Fibroblast of skin of left biceps (primary cell): ENCODE measurements at regions not wholly inside any gene's neighbourhood (a gene's known extent, or its start where the extent isn't known, plus 50 kb on each side); places are given as distances from the start of the nearest gene placed in this dataset.

Source experiments
- DNase-seq, 2 experiments: peaks; one replicate each; pipeline ENCODE4 v3.0.0-alpha.2; 2013; ENCODE audit warnings: low read depth in 2 of 2

DNA sequence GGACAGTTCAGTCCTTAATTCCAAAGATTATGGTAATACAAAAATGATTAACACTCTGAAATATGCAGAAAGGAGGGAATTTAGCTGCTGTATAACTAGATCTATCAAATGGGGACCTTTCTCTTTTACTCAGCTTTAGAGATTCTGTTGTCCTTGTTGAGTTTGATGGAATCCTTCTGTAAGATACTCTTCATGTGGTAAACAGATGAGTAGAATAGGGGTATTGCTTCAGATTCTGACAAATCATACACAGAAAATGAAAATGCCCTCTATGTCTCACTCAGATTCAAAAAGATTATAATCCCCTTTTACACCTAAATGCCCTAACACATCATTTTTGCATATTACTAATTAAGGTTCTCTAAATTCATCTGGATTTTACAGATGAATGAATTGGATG, 50.7 kb downstream of the ARHGAP35 start:
- DNase-seq = no peak

DNA sequence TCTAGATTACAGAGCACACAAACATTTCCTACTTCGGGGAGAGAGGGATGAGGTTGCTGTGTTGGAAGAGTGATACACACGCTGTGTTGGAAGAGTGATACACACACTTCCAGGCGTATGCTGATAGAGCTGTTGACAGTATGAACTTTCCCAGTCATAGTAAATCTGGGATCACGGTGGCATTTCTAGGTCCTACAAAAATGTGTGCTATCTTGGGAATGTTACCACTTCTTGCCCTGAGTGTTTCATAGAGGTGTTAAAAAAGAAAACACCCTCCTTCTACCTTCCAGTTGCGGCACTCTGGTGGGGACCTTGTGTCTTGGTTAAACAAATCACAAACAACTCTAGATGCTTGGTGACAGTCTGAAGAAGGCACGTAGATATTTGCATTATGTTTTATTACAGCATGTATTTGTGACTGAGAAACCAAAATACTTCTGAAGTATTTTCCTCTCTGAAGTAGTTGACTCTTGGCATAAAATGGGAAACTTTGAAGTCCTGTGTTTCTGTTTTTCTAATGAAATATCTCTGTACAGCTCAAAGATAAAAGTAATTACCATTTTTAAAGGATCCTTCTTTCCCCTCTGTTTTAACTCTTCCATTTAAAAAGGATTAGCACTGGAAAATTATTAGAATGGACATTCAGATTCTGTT, 52.5 kb downstream of the ARHGAP35 start:
- DNase-seq = no peak

DNA sequence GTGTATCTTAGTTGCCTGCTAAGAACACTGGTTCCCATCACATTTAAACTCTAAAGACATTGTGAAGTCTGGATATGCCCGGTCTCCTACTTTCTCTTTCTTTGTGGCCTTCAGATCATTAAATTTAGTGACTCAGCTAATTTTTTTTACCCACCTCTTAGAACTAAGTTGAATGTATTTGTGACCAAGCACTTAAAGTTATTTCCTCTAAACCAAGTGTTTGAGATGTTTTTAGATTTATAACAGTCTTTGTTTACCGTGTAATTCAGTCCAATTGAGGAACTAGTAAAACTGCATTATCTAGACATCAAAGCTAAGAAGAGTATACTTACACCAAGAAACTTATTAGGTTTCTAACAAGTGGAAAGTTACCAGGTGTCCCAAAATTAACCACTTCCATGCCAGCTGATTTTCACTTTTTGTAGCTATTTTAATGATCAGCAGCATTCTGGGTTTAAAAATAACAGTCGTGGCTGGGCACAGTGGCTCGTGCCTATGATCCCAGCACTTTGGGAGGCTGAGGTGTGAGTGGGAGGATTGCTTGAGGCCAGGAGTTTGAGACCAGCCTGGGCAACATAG, 53.1 kb downstream of the ARHGAP35 start:
- no peak for DNase-seq

DNA sequence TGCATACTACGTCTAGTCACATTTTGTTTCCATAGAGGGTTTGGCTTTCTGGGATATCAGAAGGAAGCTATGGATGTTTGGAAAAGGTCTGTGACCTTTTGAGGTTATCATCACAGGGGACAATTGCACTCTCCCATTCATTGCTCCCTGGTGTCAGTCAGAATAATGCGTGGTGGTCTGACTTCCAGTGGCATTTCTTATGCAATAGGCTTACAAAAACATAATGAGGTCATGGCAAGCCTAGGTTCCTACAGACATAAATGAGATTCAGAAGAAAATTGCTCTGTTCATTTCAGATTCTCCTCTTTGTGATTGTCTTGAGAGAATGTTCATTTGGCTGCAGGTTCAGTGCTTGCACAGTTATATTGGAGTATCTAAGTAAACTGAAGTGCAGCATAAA, 54.6 kb downstream of the ARHGAP35 start:
- DNase-seq = no peak

DNA sequence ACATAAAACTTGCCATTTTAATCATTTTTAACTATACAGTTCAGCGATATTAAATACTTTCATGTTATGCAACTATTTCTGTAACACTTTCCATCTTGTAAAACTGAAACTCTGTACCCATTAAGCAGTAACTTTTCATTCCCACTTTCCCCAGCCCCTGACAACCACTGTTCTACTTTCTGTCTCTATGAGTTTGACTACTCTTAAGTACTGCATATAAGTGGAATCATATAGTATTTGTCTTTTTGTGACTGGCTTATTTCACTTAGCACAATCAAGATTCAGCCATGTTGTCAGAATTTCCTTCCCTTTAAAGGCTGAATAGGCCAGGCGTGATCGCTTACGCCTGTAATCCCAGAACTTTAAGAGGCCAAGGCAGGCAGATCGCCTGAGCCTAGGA, 56.2 kb downstream of the ARHGAP35 start:
- DNase-seq = no peak

DNA sequence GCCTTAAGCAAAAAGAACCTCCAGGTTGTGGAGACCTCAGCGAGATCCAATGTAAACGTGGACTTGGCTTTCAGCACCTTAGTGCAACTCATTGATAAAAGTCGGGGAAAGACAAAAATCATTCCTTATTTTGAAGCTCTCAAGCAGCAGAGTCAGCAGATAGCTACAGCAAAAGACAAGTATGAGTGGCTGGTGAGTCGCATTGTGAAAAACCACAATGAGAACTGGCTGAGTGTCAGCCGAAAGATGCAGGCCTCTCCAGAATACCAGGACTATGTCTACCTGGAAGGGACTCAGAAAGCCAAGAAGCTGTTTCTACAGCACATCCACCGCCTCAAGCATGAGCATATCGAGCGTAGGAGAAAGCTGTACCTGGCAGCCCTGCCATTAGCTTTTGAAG, 58.5 kb downstream of the ARHGAP35 start:
- no peak for DNase-seq

DNA sequence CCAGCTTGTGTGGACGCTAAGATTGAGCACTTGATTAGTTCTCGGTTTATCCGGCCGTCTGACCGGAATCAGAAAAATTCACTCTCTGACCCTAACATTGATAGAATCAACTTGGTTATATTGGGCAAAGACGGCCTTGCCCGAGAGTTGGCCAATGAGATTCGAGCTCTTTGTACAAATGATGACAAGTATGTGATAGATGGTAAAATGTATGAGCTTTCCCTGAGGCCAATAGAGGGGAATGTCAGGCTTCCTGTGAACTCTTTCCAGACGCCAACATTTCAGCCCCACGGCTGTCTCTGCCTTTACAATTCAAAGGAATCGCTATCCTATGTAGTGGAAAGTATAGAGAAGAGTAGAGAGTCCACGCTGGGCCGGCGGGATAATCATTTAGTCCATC, 59.6 kb downstream of the ARHGAP35 start:
- no peak for DNase-seq

DNA sequence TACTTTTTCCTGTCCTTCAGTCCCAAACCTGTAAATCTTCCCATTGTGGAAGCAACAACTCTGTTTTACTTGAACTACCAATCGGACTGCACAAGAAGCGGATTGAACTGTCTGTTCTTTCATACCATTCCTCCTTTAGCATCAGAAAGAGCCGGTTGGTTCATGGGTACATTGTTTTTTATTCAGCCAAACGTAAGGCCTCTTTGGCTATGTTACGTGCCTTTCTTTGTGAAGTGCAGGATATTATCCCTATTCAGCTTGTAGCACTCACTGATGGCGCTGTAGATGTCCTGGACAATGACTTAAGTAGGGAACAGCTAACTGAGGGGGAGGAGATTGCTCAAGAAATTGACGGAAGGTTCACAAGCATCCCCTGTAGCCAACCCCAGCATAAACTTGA, 60.3 kb downstream of the ARHGAP35 start:
- no peak for DNase-seq

DNA sequence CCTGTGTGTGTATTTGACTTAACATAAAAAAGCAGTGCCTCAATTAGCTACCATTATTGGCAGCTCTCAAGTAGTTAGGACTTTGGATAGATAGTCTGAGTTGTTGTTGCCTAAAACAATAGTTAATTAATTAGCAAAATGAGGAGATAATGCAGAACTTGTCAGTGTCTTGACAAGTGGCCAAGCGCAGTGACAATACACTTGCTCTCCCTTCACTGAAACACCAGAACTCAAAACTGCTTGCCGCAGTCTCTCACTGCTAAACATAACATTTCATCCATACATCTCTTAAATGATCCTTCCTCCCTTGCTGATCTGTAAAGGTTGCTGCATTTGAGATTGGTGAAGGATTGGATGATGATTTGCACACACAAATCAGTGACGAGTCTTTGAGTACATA, 61.7 kb downstream of the ARHGAP35 start:
- DNase-seq = no peak

DNA sequence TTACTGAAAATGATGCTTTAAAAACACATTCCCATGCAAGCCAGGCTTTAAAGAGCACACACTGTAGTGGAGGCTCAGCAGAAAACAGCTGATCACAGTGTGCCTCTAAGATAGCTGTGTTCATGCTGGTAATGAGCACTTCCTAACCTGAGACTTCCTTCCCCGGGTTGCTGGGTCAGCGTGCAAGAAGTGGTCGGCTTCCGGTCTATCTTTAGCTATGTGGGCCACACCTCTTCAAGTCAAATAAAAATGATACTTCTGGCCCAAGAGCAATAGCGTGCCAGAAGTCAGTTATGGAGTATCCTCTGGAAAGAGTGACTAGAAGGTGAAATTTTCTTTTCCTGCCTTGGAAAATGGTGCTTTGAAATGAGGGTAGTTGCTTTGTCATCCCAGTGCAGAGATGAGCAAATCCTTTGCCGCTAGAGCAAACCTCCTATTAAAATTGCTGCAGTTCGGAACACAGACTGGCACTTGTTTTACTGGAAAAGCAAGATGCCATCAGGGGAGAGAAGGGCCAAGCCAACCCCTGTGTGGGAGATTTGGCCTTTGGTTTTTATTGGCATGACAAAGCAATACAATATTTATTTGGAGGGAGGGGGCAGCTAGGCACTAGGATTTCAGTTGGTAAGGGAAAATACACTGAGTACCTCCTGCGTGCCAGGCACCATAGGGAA, 64.2 kb downstream of the ARHGAP35 start:
- DNase-seq = no peak

DNA sequence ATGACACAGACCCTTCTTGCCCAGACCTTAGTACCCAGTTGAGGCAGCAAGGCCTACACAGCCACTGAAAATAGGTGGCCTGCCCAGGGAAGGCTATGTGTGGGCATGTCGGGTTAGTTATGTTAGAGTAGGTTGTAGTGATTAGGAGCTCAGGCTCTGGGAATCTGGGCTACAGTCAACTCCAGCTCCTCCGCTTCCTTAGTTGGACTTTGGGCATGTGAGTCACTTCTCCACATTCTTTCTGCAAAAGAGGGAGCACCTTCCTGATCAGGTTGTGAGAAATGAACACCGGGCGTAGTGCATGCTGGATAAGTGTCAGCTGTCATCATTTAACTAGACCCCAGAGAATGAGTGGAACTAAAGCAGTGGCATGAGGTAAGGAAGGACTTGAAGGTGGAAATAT, 64.8 kb downstream of the ARHGAP35 start:
- no peak for DNase-seq

DNA sequence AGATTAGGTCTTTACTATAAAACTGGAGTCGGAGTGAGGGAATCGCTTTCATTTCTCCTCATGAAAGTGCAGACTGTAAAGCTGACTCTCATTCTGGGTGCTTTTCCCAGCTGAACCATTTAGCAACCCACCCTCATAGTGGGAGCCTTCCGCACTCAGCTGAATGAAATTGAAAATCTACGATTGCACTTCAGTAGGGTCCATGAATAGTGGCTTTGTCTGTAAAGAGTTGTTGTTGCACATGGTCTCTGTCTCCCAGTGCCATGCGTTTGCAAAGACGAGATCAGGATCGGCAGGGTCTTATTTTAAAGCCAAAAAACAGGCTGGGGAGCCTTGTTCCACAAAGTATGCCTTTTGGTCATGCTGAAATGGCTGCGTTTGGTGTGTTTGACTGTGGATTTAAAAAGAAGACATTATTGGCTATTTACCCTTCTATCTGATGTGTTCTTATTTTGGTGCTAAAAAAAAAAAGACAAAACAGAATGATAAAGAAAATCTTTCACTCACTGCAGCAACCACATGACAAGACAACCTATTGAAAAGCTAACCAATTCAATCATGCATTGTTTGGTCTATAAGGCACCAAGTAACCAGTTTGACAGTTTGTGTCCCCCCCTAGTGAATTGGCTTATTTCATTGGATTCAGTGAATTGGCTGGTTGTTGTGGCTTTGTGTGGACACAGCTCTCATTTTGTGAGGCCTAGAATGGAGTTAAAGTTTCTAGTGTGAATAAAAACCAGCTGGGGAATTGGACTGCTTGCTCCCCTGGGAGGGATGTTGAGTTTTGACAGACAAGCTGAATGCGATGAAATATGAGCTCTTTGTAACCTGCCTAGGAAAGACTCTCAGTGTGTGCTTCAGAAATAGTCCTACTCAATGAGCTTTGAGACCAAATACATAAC, 65.6 kb downstream of the ARHGAP35 start:
- DNase-seq = no peak

DNA sequence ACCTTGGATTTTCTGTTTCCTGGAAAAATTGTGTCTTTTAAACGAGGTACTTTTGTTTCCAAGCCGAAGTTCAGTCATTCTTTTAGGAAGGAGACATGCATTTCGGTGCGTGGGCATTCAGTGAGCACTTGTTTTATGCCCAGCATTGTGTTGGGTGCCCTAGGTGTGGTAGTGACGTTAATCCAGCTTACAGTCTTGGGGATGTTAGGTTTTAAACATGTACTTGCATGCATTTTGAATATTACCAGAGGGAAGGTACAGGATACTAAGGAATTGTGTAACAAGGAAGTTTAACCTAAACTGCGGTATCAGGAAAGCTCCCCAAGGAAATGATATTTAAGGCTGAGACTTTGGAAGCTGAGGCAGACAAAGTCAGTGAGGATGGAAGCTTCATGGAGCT, 66.3 kb downstream of the ARHGAP35 start:
- no peak for DNase-seq

DNA sequence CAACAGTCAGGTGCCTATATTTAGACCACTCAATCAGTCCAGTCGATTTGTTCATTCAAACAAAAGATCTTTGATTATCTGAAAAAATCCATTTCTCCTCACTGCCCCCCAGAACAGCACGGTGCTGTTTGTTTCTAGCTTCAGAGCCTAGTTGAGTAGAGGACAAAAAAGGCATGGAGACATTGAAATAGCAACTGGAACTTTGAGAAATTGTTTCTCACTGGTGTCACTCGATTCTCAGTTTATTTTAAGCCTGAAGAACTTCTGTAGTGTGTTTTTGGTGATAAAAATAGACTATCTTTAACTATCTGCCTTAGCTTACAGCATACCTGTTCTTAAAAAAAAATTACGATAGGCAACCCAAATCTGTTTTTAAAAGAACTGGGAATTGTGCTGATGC, 67.1 kb downstream of the ARHGAP35 start:
- DNase-seq = no peak

DNA sequence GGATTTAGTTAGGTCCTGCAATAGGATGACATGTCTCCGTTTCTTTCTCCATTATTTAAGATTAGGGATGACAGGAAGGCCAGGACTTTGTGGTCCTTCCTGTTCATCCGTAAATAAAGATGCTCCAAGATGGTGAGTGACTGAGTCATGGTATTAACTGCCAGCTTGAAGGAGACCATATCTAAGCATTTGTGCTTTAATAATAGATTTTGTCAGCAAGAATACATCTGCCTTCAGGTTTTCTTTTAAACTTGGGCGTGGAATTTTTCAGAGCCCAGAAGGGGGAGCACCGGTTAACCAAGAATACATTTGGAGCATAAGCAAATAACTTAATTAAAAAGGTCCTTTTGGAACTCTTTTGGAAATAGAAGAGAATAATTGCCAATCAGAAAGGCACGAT, 68.2 kb downstream of the ARHGAP35 start:
- no peak for DNase-seq

DNA sequence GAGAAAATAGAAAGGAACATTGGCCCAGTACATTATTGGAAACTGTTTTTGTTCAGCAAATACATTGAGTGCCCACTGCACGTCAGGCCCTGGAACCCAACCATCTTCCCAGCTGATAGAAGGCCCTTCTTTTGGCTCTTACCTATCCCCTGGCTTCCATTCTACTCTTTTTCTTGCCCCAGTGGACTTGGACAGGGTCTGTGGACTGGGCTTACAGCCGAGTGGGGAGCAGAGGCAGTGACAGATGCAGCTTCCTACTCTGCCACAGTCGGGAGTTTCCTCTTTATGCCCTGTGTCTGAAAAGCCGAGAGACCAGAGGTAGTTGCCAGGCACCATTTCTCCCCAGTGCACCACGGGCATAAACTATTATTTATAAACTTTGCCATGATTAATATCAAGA, 70.4 kb downstream of the ARHGAP35 start:
- DNase-seq = no peak

DNA sequence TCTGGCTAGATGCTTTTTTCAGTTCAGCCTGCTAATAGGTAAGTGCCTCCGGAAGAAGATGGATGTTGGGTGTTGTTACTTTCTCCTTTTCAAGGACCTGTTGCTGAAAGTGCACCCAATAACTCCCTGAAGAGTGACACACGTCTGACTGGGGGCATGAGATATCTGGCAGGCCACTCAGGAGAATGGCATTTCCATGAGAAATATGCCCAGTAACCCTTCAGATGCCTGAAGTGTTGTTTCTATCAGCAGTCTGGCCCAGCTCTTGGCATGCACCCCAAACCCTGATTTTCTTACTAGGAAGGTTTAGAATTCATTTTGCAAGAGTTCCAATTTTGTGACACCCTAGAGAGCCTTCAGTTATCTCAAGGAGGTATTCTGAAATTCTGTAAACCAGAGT, 71.5 kb downstream of the ARHGAP35 start:
- DNase-seq = no peak

DNA sequence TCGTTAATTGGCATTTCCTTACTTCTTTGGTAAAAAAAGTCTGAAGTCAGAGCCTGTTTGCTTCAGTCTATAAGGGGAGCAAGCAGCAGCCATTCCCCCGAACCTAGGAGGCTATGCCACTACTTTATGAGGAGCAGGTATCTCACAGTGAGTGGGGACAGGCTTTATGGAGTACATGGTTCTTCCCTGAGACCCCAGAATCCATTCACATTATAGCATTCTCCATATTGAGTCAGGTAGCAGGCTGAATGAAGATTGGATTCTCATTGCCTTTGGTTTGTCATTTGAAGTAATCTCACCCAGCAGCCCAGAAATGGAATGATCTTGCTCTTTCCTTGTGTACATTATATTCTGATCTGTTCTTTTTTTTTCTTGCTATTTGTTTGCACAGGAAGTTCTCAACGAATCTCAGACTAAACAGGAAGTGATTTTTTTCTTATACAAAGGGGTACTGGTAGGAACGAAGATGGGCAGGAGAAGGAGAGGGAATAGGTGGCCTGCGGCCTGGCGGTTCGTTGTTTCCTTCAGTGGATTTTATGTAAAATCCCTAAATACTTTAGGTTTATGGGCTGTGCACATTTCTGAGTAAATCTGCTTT, 74.4 kb downstream of the ARHGAP35 start:
- no peak for DNase-seq

DNA sequence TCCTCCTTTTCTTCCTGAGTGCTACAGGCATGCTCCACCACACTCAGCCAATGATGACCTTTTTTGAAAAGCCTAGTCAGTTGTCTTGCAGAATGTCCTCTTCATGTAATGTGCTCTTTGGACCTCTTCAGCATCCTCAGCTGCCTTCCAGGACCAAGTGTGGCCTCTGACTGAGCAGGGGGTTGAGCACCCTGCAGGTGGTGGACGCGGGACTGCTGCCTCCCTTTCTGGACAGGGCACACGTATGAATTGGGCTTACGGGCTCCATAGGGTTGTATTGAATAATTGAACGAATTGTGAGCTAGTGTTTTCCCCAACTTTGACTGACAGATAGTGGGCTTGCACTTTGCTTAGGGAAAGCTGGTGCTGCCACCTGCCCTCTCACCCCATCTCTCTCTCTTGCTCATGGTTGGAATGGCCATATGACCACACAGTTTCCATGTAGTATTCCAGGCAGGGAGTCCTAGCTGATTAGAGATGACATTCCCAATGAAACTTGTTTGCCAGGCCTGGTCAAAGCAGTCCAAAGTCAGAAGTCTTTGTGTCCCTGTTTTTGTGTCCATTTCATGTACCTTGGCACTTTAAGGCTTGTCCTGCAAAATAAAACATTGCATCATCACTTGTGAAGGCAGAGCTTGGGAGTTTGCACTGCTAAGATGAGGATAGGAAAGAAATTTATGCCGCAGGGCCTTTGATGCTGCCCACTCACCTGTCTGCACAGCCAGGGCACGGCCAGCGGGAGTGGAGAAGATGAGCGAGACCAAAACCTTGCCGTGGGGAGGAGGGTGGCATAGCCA, 76.3 kb upstream of the NPAS1 start:
- DNase-seq = no peak

DNA sequence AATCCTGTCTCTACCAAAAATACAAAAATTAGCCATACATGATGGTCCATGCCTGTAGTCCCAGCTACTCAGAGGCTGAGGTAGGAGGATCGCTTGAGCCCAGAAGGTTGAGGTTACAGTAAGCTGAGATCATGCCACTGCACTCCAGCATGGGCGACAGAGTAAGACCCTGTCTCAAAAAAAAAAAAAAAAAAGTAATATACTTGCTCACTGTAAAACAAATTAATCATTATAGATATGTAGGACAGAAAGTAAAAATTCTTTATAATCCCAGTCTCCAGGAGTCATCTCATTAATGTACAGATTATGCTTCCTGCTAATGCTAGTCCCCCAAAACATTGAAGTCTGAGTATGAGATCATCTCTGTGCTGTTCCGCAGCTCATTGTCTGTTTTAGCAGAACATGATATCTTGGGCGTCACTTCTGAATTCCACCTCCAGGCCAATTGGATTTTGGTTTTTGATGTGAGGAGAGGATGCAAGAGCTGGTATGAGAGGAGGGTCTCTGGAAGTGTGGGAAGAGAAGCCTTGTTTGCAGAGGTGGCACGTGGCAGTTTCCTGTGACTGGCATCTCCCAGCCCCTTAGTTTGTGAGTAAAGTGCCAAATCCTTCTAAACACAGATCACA, 75.4 kb upstream of the NPAS1 start:
- DNase-seq = no peak
